ENCODE measurements at regions not wholly inside any gene's neighbourhood (a gene's known extent, or its start where the extent isn't known, plus 50 kb on each side); places are given as distances from the start of the nearest gene placed in this dataset.

DNA sequence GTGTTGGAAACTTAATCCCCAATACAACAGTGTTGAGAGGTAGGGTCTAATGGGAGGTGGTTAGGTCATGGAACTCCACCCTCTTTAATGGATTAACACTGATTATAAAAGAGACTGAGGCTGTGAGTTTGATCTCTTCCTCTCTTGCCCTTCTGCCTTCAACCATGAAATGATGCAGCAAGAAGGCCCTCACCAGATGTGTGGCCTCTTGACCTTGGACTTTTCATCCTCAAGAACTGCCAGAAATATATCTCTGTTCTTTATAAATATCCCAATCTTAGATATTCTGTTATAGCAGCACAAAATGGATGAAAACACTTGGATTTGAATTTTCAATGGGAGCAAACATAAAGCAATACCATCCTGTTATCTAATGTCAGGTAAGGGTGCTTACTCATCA lies 67.6 kb downstream of the NMUR2 start:
- DNase-seq: no peak

DNA sequence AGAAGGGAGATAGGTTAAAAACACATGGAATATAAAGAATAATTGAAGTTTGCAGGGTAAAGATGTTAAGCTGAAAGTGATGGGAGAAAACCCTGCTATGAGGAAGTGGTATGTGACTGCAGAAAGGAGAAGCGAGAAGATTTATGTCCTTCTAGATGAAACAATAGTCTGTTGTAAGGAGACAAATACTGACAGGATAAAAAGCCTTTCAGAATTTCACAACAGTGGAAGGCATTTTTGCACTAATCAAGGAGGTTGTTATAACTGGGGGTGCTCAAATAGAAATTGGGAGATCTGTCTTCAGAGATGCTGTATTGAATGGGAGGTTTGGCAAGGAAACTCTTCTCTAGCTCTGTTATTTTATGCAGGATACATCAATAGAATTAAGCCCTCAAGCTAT lies 69.6 kb downstream of the NMUR2 start:
- no peak for DNase-seq

DNA sequence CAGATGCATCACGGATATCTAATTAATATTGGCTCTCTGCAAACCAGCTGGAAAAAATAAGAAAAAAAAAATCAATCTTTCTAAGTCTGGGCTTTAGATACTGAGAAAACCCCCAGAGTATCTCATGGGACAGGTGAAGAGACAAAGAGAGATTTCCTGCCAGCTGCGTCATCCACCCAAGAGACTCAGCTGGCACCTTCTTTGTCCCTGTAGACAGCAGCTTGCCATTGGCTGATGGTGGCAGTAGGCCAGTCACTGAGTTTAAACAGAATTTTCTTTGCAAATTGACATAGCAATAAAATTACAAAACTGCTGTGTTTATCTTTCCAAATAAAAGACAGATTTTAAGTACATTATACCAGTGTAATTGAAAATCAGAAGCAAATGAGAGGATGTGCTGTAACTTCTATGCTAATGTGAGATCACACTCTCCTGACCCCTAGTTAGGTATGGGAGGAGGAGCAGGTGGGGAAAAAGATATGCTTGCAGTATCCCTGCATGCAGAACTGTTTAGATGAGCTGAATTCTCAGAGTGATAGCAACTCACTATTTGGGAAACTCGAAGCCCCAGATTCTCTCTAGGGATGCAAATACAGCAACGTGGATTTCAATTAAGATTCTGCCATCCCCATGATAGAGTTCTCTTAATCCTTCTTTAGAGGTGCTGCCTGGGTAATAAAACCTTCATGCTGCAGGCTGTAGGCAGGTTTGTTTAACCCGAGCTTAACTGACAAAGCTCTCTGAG lies 72.2 kb downstream of the NMUR2 start:
- DNase-seq: peak; percentile 92

DNA sequence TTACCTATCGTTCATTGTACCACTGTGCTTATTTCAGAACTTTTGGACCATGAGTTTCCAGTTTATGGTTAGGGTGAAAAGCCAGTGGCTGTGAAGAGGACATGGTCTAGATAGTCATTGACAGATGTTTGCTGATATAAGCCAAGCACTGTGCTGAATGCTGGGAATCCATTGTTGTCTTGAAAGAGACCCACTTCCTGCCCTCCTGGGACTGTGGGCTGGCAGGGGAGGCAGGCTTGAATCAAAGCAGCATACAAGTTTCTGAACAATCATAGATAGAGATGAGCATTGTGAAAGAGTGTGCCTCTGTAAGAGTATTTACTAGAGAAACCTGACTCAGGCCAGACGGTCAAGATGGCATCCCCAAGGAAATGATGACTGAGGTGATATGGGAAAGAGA lies 73.4 kb downstream of the NMUR2 start:
- no peak for DNase-seq

DNA sequence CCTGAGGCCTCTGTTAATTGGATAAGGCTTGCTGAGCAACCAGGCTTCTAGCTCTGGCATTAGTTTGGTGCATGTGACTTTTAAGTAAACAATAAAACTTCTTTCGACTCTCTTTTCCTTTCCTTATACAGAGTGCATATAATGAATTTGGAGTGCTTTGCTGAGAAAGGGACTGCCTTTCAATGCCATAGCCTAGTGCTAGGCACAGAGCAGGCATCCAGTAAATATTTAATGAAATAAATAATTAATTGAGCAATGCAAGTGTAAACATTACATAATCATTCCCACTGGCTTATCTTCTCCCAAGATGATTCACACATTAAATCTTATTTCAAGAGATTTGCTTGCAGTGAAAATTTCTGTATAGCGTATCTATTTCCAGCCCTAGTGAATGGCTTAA lies 74.1 kb downstream of the NMUR2 start:
- no peak for DNase-seq

DNA sequence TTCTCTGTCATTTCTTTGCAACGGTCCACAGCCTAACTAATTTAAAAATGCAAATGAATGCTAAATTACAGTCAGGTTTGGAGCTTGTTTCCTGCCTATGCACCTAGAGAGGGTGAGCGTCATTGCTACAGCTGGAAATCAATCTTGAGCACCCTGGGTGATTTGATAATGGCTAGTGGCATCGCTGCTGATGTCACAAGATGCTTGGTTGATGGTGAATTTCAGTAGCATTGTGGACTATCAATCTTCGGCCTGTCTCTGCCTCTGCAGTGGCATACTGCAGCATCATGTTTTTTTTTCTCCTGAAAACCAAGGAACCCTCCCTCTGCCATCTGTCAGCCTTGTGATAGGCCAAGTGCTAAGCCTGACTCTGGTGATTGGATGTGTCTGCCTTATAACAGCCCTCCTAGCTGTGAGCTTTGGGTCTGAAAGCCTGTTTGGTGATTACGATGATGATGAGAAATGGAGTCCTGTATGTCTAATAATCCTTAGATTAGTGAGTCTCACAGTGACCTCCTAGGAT lies 75.3 kb downstream of the NMUR2 start:
- DNase-seq: no peak

DNA sequence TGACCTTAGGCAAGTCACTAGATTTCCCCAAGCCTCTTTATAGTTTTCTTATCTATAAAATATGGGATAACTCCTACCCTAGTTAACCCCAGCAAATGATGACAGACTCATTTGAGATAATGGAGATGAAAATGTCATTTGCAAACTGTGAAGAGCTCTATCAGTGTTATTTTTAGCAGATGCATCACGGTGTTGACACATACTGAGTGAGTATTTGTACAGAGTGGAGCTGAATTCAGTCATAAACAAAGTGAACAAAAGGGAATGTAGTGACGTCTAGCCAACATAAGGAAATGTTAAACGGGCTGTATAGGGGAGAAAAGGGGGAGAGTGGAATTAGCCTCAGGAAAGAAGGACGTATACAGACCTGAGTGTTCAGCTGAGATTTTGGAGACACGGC lies 75.9 kb downstream of the NMUR2 start:
- DNase-seq: peak; percentile 92

DNA sequence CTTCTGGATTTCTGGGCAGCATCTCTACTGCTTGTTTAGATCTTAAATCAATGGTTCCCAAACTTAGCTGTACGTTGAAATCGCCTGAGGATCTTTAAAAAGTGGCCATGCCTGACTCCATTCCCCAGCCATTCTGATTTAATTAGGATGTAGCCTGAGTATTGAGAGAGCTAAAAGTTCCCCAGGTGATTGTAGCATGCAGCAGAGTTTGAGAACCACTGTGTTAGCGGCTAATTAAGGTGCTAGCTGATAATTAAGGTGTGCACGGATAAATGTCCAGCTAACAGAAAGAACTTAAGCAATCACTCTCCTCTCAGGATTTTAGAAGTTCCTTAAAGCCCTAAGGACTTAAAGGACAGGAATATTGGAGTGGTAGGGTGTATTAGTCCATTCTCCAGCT lies 89.1 kb downstream of the NMUR2 start:
- DNase-seq: no peak

DNA sequence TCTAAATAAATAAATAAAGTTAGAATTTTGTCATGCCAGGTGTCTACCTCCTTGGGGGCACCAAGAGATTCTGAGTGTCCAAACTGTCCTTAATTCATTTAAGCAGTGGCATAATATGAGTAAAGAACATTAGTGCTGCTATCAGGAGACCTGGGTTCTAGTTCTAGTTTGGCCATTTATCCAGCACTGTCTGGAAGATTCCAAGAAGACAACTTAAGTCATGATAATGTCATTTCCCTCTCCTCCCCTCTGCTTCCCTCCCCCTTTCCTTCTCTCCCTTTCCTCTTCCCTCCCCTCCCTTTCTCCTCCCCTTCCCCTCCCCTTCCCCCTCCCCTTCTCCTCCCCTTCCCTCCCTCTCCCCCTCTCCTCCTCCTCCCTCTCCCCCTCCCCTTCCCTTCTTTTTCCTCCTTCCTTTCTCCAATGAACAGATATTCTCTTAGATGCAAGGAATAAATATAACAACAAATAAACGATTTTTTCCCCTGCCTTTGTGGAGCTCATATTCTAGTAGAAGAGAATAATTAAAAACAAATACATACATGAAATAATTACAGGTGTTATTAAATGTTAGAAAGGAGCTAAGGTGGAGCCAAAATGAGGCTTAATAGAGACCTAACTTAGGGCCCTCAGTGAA lies 90.8 kb downstream of the NMUR2 start:
- no peak for DNase-seq

DNA sequence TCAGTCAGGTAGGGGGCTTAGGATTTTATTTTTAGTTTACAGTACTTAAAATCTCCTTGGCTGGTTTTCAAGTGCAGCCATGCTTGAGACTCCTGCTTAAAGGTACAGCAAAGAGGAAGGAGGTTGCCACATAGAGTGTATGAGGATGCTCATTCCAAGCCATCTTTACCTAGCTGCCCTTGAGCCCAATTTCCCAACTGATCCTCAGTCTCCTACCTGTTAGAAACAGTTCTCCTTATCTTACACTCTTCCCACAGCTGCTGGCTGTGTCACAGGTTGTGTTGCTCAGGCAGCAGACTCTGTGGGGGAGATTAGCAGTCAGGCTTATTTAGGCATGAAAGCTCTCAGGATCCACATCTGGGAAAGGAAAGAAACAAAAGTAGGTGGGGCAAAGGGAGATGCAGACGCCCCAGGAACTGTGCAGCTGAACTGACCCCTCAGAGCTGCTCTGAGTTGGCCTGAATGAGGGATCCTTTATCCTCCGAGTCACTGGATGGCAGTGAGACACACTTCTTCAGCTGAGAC lies 95.1 kb downstream of the NMUR2 start:
- DNase-seq: no peak

DNA sequence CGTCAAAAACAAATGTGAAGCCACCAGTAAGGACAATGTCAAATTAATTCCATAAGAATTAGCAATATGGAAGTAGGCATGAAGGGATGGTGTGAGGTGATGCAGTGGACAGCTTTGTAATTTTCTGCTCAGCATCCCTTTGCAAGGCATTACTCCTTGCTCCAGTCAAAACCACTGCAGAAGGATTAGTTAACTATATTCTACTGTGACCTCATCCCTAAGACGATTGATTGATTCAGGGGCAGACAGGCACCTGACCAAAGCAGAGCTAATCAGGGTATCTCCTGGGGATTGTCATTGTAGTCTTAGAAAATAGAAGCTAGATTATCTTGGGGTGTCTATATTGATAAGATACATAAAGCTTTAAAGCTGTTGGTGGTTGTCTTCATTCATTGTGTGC lies 98.7 kb downstream of the NMUR2 start:
- DNase-seq: no peak

DNA sequence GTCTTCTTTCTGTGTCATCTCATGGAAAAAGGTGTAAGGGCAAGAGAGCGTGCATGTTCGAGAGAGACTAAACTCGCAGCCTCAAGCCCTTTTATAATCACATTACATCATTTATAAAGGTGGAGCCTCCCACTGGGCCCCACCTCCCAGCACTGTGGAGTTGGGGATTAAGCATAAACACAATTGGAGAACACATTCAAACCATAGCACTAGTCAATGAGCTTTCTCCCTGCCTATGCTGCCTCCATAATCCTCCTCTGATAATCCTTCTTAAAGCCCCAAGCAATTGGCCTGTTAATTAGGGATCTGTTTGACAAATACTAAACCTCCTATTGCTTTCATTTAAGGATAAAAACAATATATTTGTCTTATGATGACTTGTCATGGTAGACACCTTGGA lies 99.6 kb downstream of the NMUR2 start:
- no peak for DNase-seq

DNA sequence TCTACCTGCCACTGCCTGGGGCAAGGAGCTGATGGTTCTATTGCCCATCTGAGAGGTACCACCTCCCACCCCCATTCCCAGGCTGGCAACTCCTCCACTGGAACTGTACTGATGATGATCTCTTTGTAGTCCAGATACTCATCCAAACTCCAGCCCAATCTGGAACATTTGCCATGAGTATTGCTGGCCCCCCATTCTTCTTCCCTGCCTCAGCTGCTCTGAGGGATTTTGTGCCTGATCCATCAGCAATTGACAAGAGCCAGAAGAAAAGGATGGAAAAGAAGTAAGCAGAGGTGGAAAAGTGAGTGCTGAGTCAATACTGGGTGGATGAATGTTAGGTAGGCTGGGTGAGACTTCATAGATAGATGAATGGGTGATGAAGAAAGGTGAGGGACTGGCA lies 101.2 kb downstream of the NMUR2 start:
- DNase-seq: no peak

DNA sequence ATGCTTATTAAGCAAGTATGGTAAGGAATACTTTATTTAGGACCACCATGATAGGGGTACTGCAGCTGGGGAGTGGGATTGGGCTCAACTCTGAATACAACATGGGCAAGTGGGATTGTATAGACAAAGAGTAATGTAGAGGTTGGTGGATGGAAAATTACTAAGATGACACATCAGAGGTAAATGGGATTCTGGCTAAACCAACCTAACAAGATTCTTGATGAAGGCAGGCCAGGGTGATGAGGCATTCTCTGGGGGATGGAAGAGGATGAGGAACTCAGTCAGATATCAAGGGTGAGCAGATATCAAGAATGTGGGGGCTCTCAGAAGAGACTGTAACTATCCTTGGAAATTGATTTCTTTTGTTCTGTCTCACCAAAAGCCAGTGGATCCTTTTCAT lies 107.2 kb downstream of the NMUR2 start:
- no peak for DNase-seq

DNA sequence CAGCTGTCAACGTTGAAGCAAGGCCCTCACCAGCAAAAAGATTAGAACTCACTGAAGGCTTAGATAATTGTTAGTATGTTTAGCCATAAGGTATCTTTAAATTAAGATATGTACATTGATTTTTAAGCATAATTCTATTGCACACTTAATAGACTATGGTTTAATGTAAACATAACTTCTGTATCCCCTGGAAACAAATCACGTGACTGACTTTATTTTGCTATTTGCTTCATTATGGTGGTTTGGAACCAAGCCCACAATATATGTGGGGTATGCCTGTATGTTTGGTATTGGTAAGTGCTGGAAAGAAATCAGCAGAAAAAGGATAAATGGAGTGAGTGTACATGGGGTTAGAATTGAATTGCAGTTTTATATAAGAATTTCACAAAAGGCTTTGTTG lies 111.9 kb downstream of the NMUR2 start:
- no peak for DNase-seq

DNA sequence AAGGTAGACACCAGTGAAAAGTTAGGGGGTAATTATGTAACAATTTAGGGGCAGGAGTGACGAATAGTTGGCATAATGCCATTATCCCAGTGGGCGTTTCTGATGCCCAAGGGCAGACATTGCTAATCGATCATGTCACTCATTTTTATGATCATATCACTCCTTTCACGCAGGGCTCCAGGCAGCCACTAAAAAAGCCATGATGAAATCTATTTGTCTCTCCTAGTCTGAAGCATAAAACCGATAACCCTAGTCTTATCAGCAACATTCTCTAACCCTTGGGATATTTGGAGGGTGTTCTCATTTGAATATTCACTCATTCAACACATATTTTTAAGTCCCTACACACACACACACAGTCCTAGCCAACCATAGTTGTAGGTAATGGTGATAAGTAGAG lies 114.9 kb downstream of the NMUR2 start:
- no peak for DNase-seq

DNA sequence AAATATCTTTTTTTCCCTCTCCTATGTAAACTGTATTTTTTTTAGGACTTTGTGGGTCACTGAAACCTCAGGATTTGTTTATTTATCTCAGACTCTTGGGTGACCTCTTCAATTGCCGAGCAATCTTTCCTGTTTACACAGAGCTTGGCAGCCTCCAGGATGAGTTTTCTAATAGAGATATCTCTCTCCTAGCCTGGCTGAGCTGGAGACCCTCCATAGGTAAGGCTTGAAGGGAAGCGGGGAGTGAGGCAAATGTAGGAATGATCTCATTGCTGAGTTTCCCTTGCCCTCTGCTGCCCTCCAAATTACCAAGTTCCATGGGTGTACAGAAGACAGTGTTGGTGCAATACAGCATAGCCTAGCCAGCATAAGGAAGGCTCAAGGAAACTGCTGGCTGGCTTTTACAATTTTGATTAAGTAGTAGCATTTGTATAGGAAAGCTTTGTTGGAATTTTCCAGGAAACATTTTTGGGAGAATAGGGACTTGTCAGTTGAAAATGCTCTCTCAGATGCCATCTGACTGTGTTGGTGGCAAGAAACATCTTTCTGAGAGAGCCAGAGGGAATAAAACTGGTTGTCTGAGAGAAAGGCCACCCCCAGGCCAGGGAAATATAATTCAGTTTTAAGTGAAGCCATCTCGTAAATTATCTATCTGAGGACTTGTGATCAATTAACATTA lies 116.0 kb downstream of the NMUR2 start:
- peak; percentile 35 for DNase-seq

DNA sequence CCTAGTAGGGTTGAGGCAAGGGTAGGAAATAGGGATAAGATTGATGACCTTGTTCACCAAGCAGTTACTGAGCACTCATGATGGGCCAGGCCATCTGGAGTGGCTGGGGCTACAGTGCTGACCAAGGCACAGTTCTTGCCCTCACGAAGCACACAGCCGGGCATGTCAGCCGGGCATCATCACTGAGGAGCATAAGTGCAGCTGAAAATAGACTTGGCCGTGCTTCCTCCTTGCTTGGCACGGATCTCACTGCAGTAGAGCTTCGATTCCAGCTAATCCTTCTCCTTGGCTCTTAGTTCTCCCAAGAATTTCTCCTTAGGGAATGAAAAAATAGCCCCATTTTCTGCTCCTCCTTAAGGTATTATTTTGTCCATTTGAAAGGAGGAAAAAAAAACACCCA lies 116.6 kb downstream of the NMUR2 start:
- no peak for DNase-seq

DNA sequence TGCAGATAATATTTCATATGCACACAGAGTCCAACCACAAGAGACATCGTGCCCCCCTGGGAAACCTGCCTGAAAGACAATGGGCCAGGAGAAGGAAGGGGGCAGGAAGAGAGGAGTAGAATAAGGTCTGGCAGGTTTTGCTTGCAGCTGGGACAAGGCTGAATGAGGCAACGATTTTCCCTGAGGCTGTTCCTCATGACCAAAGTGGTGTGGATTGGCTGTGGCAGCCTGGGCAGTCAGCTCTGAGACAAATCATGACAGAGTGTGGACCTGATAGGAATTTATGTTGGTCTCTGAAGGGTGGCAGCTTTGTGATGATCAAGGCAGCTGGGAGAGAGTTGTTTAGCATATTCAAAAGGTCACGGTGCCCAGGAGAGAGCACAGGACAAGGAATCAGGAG lies 119.3 kb downstream of the NMUR2 start:
- DNase-seq: no peak

DNA sequence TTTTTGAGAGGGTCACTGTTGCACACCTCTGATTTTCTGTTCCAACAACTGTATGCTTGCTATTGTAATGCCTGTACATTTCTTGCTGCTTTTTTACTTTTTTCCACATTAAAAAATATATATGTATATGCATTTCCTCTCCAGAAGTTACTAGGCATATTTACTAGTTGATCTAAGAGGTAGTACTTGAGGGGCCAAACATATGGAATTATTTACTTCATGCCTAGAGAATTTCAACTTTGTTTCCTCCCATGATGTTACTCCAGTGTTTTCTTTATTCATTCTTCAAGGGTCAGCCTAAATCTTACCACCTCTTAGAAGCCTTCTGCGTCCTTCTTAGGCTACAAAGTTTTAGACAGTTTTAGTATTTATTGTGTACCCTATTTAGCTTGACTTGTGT lies 122.7 kb downstream of the NMUR2 start:
- no peak for DNase-seq

DNA sequence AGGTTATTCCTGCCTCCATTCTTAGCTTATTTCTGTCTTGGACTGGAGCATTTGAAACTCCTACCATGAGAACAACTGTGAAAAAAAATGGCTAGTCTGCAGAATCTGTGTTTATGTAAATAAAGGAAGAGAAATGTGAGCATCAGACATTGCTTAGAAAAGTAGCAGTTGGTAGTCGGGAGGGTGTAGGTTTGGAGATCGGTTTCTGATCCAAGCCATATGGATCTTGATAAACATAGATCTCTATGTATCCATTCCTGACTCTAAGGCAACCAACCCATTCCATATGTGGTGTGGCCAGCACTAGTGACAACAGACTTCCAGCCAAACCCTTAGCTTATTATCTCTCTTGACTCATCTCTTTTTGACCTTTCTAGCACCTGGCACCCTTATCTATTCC lies 127.1 kb downstream of the NMUR2 start:
- DNase-seq: no peak

DNA sequence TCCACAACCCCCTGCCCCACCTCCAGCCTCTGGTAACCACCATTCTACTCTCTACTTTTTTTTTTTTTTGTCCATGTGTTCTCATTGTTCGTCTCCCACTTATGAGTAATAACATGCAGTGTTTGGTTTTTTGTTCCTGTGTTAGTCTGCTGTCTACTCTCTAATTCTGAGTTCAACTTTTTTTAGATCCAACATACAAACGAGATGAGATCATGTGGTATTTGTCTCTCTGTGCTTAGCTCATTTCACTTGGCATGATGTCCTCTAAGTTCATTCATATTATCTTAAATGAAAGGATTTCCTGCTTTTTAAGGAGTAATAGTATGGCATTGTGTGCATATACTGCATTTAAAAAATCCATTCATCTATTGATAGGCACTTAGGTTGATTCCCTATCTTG lies 130.9 kb downstream of the NMUR2 start:
- DNase-seq: no peak

DNA sequence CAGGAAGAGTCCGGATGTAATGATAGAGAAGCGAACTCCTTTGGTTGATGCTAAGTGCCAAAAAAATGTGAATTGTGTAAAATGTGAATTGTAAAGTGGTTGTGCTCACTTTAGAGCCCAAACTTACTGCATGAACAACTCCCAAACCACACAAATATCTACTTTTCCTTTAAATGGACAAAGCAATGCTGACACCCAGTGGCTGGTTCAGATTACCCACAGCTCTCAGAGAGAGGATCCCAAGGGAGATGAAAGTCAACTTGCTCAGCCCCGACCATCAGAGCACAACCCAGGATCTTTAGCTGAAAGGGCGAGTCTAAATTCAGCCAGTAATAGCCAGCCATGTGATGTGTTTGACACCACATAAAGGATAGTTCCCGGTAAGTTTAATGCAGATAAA lies 133.7 kb downstream of the NMUR2 start:
- peak; percentile 7 for DNase-seq

DNA sequence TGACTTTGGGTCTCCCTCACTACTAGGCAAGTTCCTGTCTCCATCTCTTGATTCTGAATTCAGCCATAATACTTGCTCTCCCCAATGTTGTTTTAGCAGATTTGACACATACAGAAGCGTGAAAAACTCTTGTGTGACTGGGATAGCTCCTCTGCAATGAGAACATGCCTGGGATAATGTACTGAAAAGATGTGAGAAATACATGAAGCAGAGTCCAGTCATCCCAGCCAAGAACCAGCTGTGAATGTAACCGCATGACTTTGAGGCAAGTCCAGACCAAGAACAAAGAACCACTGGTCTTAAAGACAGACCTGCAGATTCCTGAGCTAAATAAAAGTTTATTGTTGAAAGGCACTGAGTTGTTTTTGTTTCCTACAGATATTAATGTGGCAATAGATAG lies 135.0 kb downstream of the NMUR2 start:
- no peak for DNase-seq
